ENCODE measurements at regions not wholly inside any gene's neighbourhood (a gene's known extent, or its start where the extent isn't known, plus 50 kb on each side); places are given as distances from the start of the nearest gene placed in this dataset.
"Not testable (repeated sequence)": the region's sequence is repeated elsewhere in the genome, so short reads cannot be mapped to it uniquely, and the experiment has no call there.

DNA sequence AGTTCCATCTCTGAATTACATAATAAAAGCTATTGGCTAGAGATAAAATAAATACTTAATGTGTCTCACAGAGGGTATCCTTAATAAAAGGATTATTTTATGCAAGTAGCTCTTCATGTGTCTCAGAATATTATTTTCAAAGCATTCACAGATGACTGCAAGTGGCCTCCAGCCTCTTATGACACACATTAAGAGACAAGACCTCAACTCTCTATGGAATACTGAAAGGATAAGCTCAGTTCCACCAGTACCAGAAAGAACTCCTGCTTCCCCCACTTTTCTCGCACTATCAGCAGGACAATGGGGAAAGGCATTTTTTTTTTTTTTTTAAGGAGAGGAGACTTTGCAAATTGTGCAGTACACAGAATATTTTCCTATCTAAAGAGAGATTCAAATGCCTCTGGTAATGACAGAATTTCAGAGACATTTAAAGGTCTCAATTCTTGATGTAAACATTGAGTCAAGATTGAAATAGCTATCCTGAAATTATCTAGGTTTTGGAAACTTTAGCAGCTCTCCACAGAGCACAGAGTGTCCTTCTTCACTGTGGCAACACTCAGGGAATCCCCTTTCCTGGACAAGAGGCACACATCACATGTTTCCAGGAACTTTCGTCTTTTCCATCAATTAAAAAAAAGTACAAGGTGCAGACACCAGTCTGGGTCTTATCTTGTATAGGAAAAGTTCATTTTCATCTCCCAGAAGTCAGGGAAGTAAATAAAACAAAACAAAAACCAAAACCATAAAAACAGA lies 122.0 kb upstream of the ANK3 start:
- no peak for DNase-seq

DNA sequence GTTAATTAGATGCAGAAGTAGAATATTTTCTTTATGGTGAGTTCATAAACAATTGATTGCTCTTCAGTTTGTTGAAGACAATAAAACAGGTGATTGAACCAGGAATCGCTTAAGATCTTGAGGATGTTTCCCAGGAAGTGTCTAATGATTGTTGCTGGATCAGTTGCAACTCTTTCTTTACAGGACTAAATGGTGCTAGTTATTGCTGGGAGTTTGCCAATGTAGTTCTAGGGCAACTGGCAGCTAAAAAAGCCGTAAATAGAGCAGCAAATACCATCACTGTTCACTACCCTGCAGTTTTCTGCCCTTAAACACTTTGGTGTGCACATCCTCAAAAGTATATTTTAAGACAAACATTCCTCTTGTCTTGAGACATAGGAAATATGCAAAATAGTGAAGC lies 119.2 kb upstream of the ANK3 start:
- DNase-seq = no peak

DNA sequence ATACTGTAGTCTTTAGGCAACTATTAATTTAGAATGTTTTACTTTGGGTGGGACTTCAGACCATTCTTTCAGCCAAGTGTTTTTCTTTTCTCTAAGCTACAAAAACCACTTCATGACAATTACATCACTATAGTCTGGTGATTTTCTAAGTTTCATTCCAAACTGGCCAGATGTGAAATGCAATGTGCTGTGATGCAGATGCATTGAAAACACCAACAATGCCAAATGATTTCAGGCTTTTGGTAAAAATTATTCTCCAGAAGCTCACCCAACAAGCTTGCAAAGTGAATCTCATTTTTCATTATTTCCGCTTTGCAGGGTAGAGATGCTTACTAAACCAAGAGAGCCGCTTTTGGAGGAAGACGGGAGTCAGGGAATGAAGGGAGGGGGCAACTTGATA lies 118.4 kb upstream of the ANK3 start:
- no peak for DNase-seq

DNA sequence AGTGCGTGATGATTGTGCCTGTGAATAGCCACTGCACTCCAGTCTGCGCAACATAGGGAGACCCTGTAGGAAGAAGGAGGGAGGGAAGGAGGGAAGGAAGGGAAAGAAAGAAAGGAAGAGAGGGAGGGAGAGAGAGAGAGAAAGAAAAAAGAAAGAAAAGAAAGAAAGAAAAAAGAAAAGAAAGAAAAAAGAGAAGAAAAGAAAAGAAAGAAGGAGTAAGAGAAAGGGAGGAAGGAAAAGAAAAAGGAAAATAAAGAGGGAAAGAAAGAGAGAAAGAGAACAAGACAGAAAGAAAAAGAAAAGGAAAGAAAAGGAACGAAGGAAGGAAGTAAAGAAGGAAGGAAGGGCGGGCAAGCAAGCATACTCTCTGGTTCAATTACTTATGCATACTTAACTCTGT lies 112.9 kb upstream of the ANK3 start:
- DNase-seq = no peak

DNA sequence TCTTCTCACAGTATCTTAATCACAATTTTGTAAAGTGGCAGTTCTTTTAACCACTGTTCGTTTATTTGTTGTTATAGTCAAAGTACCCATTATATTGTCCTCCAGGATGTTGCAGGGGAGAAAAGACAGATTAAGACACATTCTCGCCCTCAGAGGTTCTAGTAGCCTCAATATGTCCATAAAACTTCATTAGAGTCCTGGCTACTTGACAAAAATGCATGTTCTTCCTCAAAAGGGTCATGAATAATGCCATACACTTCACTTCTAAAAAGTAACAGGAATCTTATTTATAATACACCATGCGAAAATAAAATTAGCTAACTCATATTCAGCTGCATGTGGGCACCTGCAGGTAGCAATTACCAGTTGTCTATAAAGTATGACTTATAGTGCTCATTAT lies 109.3 kb upstream of the ANK3 start:
- no peak for DNase-seq

DNA sequence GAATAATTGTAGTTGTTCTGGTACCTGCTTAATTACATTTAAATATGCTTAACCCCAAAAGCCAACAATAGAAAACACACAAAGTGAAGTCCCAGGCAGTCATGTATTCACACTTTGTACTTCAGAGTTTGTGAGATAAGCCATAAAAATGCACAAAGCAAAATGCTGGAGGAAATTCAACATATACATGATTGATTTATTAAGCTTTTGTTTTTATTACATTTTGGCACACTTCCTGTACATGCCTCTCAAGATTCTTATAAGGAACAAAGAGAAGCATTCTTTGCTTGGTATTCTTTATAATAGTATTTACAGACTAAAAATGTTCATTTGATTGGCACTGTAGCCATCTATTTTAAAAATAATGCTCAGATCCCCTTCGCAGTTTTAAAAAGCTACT lies 107.7 kb upstream of the ANK3 start:
- DNase-seq = no peak

DNA sequence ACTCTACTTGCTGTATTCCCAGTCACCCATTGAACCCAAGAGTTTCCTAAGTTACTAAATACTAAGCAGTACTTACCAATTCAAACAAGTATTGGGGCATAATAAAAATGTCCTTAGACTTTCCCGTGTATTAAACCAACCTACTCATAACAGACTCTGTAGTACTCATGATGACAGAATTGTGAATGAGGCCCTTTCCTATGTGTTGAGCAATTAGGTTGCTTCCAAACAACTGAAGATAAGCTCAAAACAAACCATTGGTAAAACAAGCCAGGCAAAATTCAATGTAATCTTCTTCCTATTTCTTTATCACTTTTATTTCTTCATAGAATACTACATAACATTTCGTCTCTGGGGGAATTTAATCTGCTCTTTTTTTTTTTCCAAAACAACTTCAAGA lies 106.5 kb upstream of the ANK3 start:
- DNase-seq = no peak

DNA sequence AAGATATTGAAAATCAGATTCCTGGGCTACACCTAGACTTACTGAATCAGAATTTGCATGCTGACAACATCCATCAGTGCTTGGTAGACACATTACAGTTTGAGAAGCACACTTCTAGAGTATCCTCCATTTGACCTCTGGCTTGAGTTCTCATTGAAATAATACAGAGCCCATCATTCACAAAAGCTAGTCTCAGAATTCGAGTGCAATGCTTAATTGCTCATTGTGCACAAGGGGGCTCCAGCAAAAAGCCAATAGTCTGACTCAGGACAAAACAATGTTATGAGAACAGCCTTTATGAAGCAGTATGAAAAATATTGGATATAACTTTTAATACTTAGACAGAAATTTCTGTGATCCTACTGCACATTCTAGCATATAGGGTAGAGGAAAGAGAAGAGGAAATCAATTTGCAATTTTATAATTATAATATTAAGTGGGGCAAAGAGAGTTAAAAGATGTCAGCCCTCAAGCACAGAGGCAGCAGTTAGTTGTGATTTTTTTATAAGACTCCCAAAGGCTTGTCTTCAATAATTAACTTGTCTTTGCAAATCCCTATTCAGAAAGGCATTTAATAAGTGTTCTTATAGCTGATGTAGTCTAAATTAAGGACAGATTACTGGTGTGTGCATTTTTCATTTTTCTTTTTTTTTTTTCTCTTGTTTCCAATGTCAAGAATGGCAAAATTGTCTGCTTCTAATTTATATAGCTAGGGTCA lies 105.8 kb upstream of the ANK3 start:
- no peak for DNase-seq

DNA sequence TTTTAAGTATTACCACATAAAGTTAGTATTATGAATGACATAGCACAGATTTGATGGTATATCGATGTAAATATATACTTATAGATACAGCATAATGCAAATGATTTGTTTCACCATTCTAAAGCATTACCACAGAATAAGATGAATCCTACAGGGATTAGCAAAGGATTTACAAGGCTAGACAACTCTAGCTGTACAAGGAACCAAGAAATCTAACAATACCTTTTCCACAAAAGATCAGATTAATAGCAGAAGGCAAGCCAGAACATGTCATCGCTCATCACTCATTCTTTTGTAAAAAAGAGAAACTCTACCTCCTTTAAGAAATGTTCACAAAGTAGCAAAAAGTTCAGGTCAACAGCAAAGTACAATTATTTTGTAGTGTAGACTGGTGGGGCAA lies 105.1 kb upstream of the ANK3 start:
- no peak for DNase-seq

DNA sequence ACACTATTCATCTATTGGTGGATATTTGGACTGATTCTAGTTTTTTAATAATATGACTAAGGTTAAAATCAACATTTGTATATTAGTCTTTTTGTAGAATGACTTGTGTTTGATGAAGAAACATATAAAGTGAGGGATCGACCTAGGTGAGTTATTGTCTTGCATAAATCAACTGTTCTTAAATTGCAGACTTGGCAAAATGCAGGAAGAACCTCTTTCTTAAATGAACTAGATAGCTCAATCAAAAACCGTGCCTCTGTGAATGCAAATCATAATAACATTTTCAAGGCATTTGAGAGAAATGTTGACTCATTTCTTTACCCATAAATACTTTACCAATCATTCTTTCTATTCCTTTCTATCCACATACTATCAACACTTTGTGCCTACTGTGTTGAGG lies 101.5 kb upstream of the ANK3 start:
- no peak for DNase-seq

DNA sequence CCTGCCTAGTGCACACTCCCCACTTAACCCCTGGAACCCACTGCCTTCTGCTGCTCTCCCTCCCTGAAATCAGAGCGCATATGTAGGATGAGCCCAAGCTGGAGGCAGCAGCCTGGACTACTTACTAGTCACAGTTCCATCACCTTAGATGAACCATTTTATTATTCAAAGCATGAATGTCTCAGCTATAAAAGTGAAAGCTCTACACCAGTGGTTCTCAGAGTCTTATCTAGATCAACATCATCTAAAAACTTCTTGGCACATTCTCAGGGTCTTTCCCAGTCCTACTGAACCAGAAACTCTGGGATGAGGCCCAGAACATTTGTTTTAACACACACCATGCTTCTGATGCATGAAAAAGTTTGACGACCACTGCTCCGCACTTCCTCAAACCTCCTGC lies 100.3 kb upstream of the ANK3 start:
- no peak for DNase-seq

DNA sequence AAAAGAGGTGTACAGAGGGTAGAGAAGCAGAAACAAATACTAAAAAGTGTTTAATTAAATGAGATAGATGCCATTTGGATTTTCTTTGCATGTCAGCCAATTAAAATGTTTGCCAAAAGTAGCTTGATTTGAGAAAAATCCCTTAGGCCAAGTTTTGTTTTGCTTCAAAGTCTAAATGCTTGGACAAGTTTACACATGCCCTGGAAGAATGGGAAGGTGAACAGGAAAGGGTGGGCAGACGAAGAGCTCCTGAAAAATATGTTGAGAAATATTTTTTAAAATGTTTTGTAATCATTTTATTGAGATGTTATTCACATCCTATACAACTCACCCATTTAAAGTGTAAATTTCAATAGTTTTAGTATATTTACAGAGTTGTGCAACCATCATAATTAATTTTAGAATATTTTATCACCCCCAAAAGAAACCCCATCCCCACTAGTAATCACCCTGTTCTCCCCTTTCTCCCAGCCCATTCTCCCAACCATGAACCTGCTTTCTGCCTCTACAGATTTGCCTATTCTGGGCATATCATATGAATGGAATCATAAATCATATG lies 98.5 kb upstream of the ANK3 start:
- DNase-seq = no peak

DNA sequence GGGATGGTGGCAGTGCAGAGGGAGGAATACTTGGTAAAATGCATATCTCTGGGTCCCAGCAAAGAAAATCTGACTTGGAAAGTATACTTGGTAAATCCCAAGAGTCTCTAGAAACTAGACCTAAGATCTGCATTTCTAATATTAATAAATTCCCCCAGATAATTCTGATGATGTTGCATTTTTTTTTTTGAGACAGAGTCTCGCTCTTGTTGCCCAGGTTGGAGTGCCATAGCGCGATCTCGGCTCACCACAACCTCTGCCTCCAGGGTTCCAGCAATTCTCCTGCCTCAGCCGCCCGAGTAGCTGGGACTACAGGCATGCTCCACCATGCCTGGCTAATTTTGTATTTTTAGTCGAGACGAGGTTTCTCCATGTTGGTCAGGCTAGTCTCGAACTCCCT lies 97.9 kb upstream of the ANK3 start:
- no peak for DNase-seq

DNA sequence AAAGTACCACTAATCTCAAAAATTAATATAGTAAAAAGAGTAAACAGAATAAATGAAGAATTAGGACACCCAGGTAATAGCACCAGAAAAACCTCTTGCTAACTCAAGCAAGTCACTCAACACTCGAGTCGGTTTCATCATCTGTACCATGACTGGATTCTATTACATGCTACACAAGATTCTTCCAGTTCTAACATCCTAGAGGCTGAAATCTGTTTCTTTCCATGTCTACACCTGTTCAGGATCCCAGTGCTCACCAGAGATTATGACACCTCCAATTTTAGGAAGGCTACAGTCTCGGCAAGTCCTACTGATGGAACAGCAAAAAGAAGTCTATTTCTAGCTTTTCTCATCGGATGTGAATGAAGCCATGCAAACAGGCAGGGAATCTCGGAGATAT lies 95.3 kb upstream of the ANK3 start:
- DNase-seq = no peak

DNA sequence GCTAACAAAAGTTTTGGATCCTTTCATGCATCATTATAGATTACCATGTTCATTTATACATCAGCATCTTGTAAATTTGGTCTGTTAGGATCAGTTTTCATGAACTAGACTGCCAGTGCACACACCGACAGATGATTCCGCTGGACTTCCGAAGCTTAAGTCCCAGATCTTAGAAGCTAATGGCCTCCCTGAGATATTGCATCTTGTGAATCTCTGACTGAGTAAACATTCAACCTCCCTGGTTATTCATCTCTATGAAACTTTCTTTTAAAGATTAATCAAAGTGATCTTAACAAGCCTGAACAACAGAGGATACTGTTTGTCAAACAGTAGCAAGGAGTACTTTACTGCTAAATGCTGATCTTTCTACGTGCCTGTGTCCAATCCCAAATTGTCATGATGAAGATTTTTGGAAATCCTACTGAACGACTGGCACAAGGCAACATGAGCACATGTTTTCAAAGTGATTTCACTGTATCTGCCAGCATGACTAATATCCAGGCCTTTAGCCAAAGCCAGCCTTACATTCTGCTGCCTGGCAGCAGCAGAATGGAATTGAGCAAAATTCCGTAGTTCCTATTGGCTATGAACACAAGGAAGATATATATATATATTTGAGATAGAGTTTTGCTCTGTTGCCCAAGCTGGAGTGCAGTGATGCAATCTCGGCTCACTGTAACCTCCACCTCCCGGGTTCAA lies 91.3 kb upstream of the ANK3 start:
- peak; percentile 4 for DNase-seq

DNA sequence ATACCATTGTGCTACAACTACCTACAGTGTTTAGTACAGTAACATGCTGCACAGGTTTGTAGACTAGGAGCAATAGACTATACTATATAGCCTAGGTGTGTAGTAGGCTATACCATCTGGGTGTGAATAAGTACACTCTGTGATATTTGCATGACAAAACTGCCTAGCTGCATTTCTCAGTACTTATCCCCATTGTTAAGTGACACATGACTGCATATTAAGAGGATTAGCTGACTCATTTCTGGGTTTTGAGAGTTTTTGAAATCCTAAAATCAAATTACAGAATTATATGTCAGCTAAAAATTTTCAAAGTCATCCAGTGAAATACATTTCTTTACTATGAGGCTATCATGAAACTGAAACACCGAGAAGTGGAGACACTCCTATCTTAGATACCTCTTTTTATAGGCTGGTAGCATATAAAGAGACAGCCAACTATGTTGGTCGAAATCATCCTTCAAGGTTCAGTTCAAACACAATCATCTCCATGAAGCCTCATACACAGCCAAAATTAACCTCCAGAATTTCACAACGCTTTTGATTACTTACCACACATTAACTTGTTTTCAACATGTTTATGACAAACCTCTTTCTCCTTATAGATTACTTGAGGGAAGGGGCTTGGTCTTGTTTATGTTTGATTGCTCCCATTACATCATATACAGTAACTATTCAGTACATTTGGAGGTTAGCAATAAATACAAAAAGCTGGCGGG lies 89.8 kb upstream of the ANK3 start:
- no peak for DNase-seq

DNA sequence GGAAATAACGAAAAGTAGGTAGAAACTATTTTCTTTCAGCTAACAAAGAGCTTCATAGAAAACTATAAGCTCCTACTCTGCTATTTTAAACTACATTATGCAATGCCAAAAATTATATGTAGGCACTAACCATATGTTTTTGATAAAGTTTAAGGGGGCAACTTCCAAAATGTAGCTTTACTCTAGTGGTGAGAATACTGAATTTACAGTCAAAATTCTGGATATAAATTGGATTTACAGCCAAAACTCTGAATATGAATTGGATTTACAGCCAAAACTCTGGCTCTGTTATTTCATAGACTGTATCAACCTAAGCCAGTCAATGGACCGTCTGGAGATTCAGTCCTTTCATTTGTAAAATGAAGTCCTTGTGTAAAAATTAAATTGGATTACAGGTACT lies 86.8 kb upstream of the ANK3 start:
- no peak for DNase-seq

DNA sequence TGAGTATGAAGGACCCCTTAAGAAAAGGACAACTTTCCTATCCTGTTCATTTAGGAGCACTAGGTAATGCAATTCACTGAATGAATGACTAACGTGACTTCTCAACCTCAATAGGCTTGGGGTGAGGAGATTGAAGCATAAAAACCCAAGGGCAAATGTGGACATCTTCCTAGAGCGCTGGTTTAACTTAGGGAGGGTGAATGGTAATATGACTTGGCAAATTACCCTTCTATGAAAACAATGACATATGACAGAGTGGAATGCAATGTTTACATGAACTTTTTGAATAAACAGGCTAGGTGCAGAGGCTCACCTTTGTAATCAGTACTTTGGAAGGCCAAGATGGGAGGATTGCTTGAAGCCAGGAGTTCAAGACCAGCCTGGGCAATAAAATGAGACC lies 83.9 kb upstream of the ANK3 start:
- DNase-seq = no peak

DNA sequence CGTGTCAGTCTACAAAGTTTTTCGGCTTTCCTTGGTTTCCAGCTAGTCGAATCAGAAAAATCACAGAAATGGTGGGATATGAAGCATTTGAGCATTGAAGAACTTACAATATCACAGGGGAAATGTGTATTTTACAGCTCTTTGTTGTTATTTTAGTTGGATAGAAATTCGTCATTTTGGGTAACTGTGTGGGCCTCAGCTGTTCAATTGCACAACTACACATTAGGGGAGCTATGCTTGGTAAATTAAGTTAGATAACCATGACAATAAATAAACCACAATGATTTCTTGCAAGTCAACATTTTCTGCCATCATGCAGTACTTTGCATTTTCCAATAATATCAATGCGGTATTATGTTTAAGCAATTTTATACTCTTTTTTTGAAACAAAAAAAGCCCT lies 80.4 kb upstream of the ANK3 start:
- no peak for DNase-seq

DNA sequence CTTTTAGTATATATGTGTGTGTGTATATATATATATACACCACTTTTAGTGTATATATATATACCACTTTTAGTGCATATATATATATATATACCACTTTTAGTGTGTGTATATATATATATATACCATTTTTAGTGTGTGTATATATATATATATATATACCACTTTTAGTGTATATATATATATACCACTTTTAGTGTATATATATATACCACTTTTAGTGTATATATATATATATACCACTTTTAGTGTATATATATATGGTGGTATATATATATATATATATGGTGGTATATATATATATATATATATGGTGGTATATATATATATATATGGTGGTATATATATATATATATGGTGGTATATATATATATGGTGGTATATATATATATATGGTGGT lies 79.5 kb upstream of the ANK3 start:
- DNase-seq = not testable (repeated sequence)

DNA sequence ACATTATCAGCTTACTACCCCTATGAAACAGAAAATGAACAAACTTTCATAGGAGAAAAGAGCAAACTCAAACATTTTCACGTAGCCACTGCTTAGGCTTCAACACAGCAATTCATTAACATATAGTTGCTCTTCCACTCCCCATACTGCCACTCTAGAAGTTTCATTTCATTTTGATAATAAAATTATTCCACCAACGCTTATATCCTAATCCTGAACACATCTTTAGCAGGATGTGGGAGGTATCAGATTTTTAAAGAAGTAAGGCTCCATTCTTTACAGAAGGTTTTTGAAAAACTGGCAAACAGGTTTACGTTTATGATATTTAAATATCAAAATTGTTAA lies 77.5 kb upstream of the ANK3 start:
- DNase-seq = no peak

DNA sequence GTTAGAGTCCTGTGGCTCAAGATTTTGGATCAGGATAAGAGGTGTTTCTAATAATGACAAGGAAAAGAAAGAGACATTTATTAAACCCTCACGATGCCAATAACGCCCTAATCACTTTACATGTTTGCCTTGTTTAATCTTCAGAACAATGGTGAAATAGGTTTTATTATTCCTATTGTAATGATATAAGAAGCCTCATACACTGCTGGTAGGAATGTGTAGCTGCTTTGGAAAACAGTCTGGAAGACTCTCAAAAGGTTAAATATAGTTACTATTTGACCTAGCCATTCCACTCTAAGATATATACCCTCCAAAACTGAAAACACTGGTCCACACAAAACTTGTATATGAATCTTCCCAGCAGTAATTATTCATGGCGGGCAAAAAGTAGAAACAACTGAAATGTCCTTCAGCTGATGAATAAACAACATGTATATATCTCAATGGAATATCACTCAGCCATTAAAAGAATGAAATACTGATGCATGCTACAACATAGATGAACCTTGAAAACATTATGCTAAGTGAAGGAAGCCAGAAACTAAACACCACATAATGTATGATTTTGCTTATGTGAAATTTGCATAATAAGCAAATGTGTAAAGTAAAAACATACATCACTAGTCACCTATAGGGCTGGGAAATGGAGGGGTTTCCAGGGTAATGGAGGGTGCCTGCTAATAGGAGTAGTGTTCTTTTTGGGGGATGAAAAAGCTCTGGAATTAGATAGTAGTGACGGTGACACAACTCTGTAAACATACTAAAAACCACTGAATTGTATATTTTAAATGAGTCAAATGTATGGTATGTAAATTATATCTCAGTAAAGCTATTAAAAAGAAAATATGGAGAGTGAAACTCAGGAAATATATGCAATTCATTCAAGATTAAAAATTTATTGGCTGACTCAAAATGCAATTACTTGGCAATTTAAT lies 76.9 kb upstream of the ANK3 start:
- no peak for DNase-seq
